Transverse colon (tissue), 4 donors: ENCODE measurements at regions not wholly inside any gene's neighbourhood (a gene's known extent, or its start where the extent isn't known, plus 50 kb on each side); places are given as distances from the start of the nearest gene placed in this dataset.

Experiments used
- DNase-seq: peaks from one replicate; pipeline ENCODE4 v3.0.0-alpha.2; 2019
- H3K27ac ChIP-seq, 4 donors: fragments of 200-600 bp; sonication (generic); 2 replicates each; pipeline ENCODE4 v1.5.1; 2016 to 2018; ENCODE audit warnings: inconsistent platforms in 4 of 4
- H3K27me3 ChIP-seq: fragments of 200-600 bp; sonication (generic); 2 replicates; pipeline ENCODE4 v1.5.1; 2017; ENCODE audit warnings: inconsistent platforms
- H3K36me3 ChIP-seq, 4 donors: fragments of 200-600 bp; sonication (generic); 2 replicates each; pipeline ENCODE4 v1.5.1; 2017 to 2019; ENCODE audit warnings: inconsistent platforms in 4 of 4
- H3K4me1 ChIP-seq, 4 donors: fragments of 200-600 bp; sonication (generic); 2 replicates each; pipeline ENCODE4 v1.5.1; 2017 to 2020; ENCODE audit warnings: inconsistent platforms in 4 of 4
- H3K4me3 ChIP-seq, 4 donors: fragments of 200-600 bp; sonication (generic); 1 replicate in 1 of 4; 2 replicates in 3 of 4; pipeline versions ENCODE4 v1.5.1 to v1.6.1; 2017 to 2019; ENCODE audit warnings: inconsistent platforms in 4 of 4
- H3K9me3 ChIP-seq, 2 donors: fragments of 200-600 bp; sonication (generic); 2 replicates each; pipeline ENCODE4 v1.5.1; 2017 to 2019; ENCODE audit warnings: inconsistent platforms in 2 of 2
- CTCF ChIP-seq, 5 experiments: fragments of 200-600 bp in 3 of 5; fragments of 450-650 bp in 2 of 5; sonication (generic) in 3 of 5; IDR thresholded peaks; 1 replicate in 2 of 5; 2 replicates in 3 of 5; pipeline ENCODE4 v1.5.1; 2016 to 2017; ENCODE audit warnings: antibody characterized with exemption in 5 of 5, inconsistent platforms in 3 of 5, mild to moderate bottlenecking in 2 of 5, moderate library complexity in 1 of 5
- EP300 ChIP-seq: sonication (generic); formaldehyde crosslinking; IDR thresholded peaks from one replicate; pipeline ENCODE4 v1.6.1; 2017; ENCODE audit warnings: antibody characterized with exemption, low read depth
- POLR2A ChIP-seq: fragments of 450-650 bp; IDR thresholded peaks from one replicate; pipeline ENCODE4 v1.6.1; 2016; ENCODE audit warnings: antibody characterized with exemption, mild to moderate bottlenecking, moderate library complexity
- POLR2AphosphoS5 ChIP-seq, 3 donors: sonication (generic); formaldehyde crosslinking; IDR thresholded peaks; one replicate each; pipeline ENCODE4 v1.6.1; 2016; ENCODE audit warnings: antibody characterized with exemption in 3 of 3
- WGBS, 2 donors: methylation state at CpG; one replicate each; pipeline ENCODE4 v1.1.5; 2018; ENCODE audit warnings: low coverage in 1 of 2; 5-methylcytosine and 5-hydroxymethylcytosine counted together
- in situ Hi-C, 4 donors: fragments of 200-750 bp; cut with MboI; loops; one replicate each; pipeline versions ENCODE4 v1.15.0 to v1.15.1; 2017; ENCODE audit warnings: low sequenced_read_pairs in 3 of 4, low pct_ligation_motif_present in 1 of 4, low pct_unique_long_range_greater_than_20kb in 1 of 4
- intact Hi-C: fragments of 100-400 bp; cut with DNase I; formaldehyde crosslinking; loops from one replicate; pipeline ENCODE4 v1.15.1; 2023; ENCODE audit warnings: low total_unique reads

- Histone ChIP-seq H3K4me3 (no peak overlapping the region), H3K9me3 (peaks cover 0 to under 1% of the 10 kb centered on the region in 2 donors), H3K27ac (no peak overlapping the region), H3K36me3 (no peaks in the 10 kb centered on the region), H3K4me1 (no peaks in the 10 kb centered on the region), H3K27me3 (no peaks in the 10 kb centered on the region)
- TF ChIP-seq POLR2A (no peak), EP300 (no peak)
- DNase-seq = no peak
- intact Hi-C loops (no loop called here), in situ Hi-C loops (no loop called here)
- 55 to 84% methylated on average over 3 to 8 of the region's 8 CpGs for WGBS, 2 donors
Observed at GRCh38 chr2:83016343-83017110, 1442.6 kb downstream of the SUCLG1 start.

GRCh38 chr2:83015900-83016299 lies 1443.2 kb downstream of the SUCLG1 start:
- H3K27ac ChIP-seq = no peak overlapping the region
- intact Hi-C loops = no loop called here
- in situ Hi-C loops = no loop called here
- H3K4me1 ChIP-seq = no peaks in the 10 kb centered on the region
- H3K9me3 ChIP-seq = peaks cover 0 to 5% of the 10 kb centered on the region in 2 donors
- no peaks in the 10 kb centered on the region for H3K27me3 ChIP-seq
- H3K36me3 ChIP-seq = no peaks in the 10 kb centered on the region
- TF ChIP-seq CTCF (IDR thresholded peaks at IDR 0.05) (no peak), POLR2A (no peak), POLR2AphosphoS5 (IDR thresholded peaks at IDR 0.05) (no peak), EP300 (no peak)
- WGBS, 2 donors = 95 to 97% methylated on average over 1 of the region's 1 CpG
- no peak overlapping the region for H3K4me3 ChIP-seq
- DNase-seq = no peak

GRCh38 chr2:83015035-83015715 lies 1443.9 kb downstream of the SUCLG1 start:
- intact Hi-C loops (no loop called here), in situ Hi-C loops (no loop called here)
- DNase-seq = no peak
- 62 to 88% methylated on average over 2 of the region's 2 CpGs for WGBS, 2 donors
- H3K36me3 ChIP-seq = no peaks in the 10 kb centered on the region
- H3K27ac ChIP-seq = no peak overlapping the region
- no peaks in the 10 kb centered on the region for H3K27me3 ChIP-seq
- H3K9me3 ChIP-seq = peaks cover 0 to 5% of the 10 kb centered on the region in 2 donors
- no peak overlapping the region for H3K4me3 ChIP-seq
- TF ChIP-seq POLR2AphosphoS5 (IDR thresholded peaks at IDR 0.05) (no peak), CTCF (IDR thresholded peaks at IDR 0.05) (no peak), POLR2A (no peak), EP300 (no peak)
- no peaks in the 10 kb centered on the region for H3K4me1 ChIP-seq

- TF ChIP-seq CTCF (IDR thresholded peaks at IDR 0.05) (no peak), EP300 (no peak), POLR2A (no peak), POLR2AphosphoS5 (IDR thresholded peaks at IDR 0.05) (no peak)
- peaks cover 0 to 5% of the 10 kb centered on the region in 2 donors for H3K9me3 ChIP-seq
- no peaks in the 10 kb centered on the region for H3K36me3 ChIP-seq
- H3K4me3 ChIP-seq = no peak overlapping the region
- DNase-seq = no peak
- in situ Hi-C loops (no loop called here), intact Hi-C loops (no loop called here)
- WGBS, 2 donors = 94 to 95% methylated on average over 2 of the region's 2 CpGs
- no peaks in the 10 kb centered on the region for H3K27me3 ChIP-seq
- no peak overlapping the region for H3K27ac ChIP-seq
- H3K4me1 ChIP-seq = no peaks in the 10 kb centered on the region
Observed at GRCh38 chr2:83014462-83014861, 1444.6 kb downstream of the SUCLG1 start.
